ENCODE measurements at regions not wholly inside any gene's neighbourhood (a gene's known extent, or its start where the extent isn't known, plus 50 kb on each side); places are given as distances from the start of the nearest gene placed in this dataset.

- no peak overlapping the region for H2AFZ ChIP-seq
- no peaks in the 10 kb centered on the region for H3K36me3 ChIP-seq (ENCODE audit: control insufficient read depth, insufficient read depth, low read length)
- no peak overlapping the region for H3K27ac ChIP-seq
- TF ChIP-seq CTCF (IDR thresholded peaks at IDR 0.05): no peak
- H3K9ac ChIP-seq: no peak overlapping the region
- no peaks in the 10 kb centered on the region for H3K4me1 ChIP-seq
- H3K27me3 ChIP-seq (ENCODE audit: control insufficient read depth, insufficient read depth, low read length): no peaks in the 10 kb centered on the region
- H3K4me3 ChIP-seq (ENCODE audit: low read depth, low read length): no peak overlapping the region
- no peak overlapping the region for H3K4me2 ChIP-seq (ENCODE audit: low read length)
- H3K9me3 ChIP-seq (ENCODE audit: control insufficient read depth, low read length): no peaks in the 10 kb centered on the region
- no peaks in the 10 kb centered on the region for H3K79me2 ChIP-seq
These were observed 347.1 kb upstream of the DNAJC19 start for GRCh38 chr3:181336597-181336996.

GRCh38 chr3:181333394-181333793 is 343.9 kb upstream of the DNAJC19 start:
- no peak overlapping the region for H3K27ac ChIP-seq
- H3K4me1 ChIP-seq: no peaks in the 10 kb centered on the region
- no peaks in the 10 kb centered on the region for H3K79me2 ChIP-seq
- H3K4me3 ChIP-seq (ENCODE audit: low read depth, low read length): no peak overlapping the region
- TF ChIP-seq CTCF (IDR thresholded peaks at IDR 0.05): no peak
- H3K9me3 ChIP-seq (ENCODE audit: control insufficient read depth, low read length): no peaks in the 10 kb centered on the region
- no peak overlapping the region for H3K9ac ChIP-seq
- no peak overlapping the region for H2AFZ ChIP-seq
- H3K27me3 ChIP-seq (ENCODE audit: control insufficient read depth, insufficient read depth, low read length): no peaks in the 10 kb centered on the region
- H3K4me2 ChIP-seq (ENCODE audit: low read length): no peak overlapping the region
- H3K36me3 ChIP-seq (ENCODE audit: control insufficient read depth, insufficient read depth, low read length): no peaks in the 10 kb centered on the region

- no peaks in the 10 kb centered on the region for H3K36me3 ChIP-seq (ENCODE audit: control insufficient read depth, insufficient read depth, low read length)
These were observed 341.5 kb upstream of the DNAJC19 start for GRCh38 chr3:181330821-181331563.

GRCh38 chr3:181330257-181330656 is 340.7 kb upstream of the DNAJC19 start:
- H3K36me3 ChIP-seq (ENCODE audit: control insufficient read depth, insufficient read depth, low read length): no peaks in the 10 kb centered on the region
- no peak for TF ChIP-seq CTCF (IDR thresholded peaks at IDR 0.05)
- H3K4me1 ChIP-seq: no peaks in the 10 kb centered on the region
- H3K4me2 ChIP-seq (ENCODE audit: low read length): no peak overlapping the region
- H3K4me3 ChIP-seq (ENCODE audit: low read depth, low read length): no peak overlapping the region
- H3K27ac ChIP-seq: no peak overlapping the region
- H3K9me3 ChIP-seq (ENCODE audit: control insufficient read depth, low read length): no peaks in the 10 kb centered on the region
- H3K27me3 ChIP-seq (ENCODE audit: control insufficient read depth, insufficient read depth, low read length): no peaks in the 10 kb centered on the region
- H3K79me2 ChIP-seq: no peaks in the 10 kb centered on the region
- no peak overlapping the region for H2AFZ ChIP-seq
- no peak overlapping the region for H3K9ac ChIP-seq

More at GRCh38 chr3:181330821-181331563, 341.5 kb upstream of the DNAJC19 start:
- H3K9me3 ChIP-seq (ENCODE audit: control insufficient read depth, low read length): no peaks in the 10 kb centered on the region
- H2AFZ ChIP-seq: no peak overlapping the region
- no peak overlapping the region for H3K4me2 ChIP-seq (ENCODE audit: low read length)
- no peak for TF ChIP-seq CTCF (IDR thresholded peaks at IDR 0.05)
- H3K27me3 ChIP-seq (ENCODE audit: control insufficient read depth, insufficient read depth, low read length): no peaks in the 10 kb centered on the region
- H3K4me1 ChIP-seq: no peaks in the 10 kb centered on the region
- no peak overlapping the region for H3K9ac ChIP-seq
- no peaks in the 10 kb centered on the region for H3K79me2 ChIP-seq
- H3K4me3 ChIP-seq (ENCODE audit: low read depth, low read length): no peak overlapping the region
- no peak overlapping the region for H3K27ac ChIP-seq

- no peak overlapping the region for H3K4me3 ChIP-seq (ENCODE audit: low read depth, low read length)
- no peak overlapping the region for H3K27ac ChIP-seq
- H3K9ac ChIP-seq: no peak overlapping the region
- no peaks in the 10 kb centered on the region for H3K27me3 ChIP-seq (ENCODE audit: control insufficient read depth, insufficient read depth, low read length)
- H2AFZ ChIP-seq: no peak overlapping the region
- H3K79me2 ChIP-seq: no peaks in the 10 kb centered on the region
- H3K9me3 ChIP-seq (ENCODE audit: control insufficient read depth, low read length): no peaks in the 10 kb centered on the region
- TF ChIP-seq CTCF (IDR thresholded peaks at IDR 0.05): no peak
- H3K36me3 ChIP-seq (ENCODE audit: control insufficient read depth, insufficient read depth, low read length): no peaks in the 10 kb centered on the region
- H3K4me2 ChIP-seq (ENCODE audit: low read length): no peak overlapping the region
- H3K4me1 ChIP-seq: no peaks in the 10 kb centered on the region
These were observed 339.5 kb upstream of the DNAJC19 start for GRCh38 chr3:181329024-181329423.
